Lung (tissue), 11 donors: ENCODE measurements at regions not wholly inside any gene's neighbourhood (a gene's known extent, or its start where the extent isn't known, plus 50 kb on each side); places are given as distances from the start of the nearest gene placed in this dataset.
"Not testable (repeated sequence)": the region's sequence is repeated elsewhere in the genome, so short reads cannot be mapped to it uniquely, and the experiment has no call there.

Source experiments
- ATAC-seq: fragments of 200-7000 bp; cut with Tn5 transposase; one replicate; pipeline ENCODE4 v1.9.1; 2020; ENCODE audit warnings: moderate number of reproducible peaks; ENCODE audit not compliant: insufficient read depth, low FRiP score
- DNase-seq, 3 donors: peaks; one replicate each; pipeline ENCODE4 v3.0.0-alpha.2; 2013 to 2017
- H3K27ac ChIP-seq, 2 donors: one replicate each; pipeline ENCODE4 v1.5.1; 2013; ENCODE audit warnings: mild to moderate bottlenecking in 2 of 2, moderate library complexity in 2 of 2, control low read depth in 1 of 2, inconsistent platforms in 1 of 2, low read depth in 1 of 2, low read length in 1 of 2
- H3K27me3 ChIP-seq, 3 donors: one replicate each; pipeline ENCODE4 v1.5.1; 2013; ENCODE audit warnings: low read length in 2 of 3; ENCODE audit not compliant: control insufficient read depth in 3 of 3, insufficient read depth in 3 of 3
- H3K36me3 ChIP-seq, 4 donors: one replicate each; pipeline ENCODE4 v1.5.1; 2013; ENCODE audit warnings: low read length in 4 of 4, mild to moderate bottlenecking in 1 of 4, moderate library complexity in 1 of 4; ENCODE audit not compliant: control insufficient read depth in 4 of 4, insufficient read depth in 4 of 4
- H3K4me1 ChIP-seq, 5 donors: one replicate each; pipeline ENCODE4 v1.5.1; 2013; ENCODE audit warnings: low read length in 5 of 5, mild to moderate bottlenecking in 2 of 5, moderate library complexity in 1 of 5; ENCODE audit not compliant: control insufficient read depth in 5 of 5, insufficient read depth in 5 of 5
- H3K4me3 ChIP-seq: one replicate; pipeline ENCODE4 v1.5.1; 2013; ENCODE audit warnings: mild to moderate bottlenecking, control low read depth, moderate library complexity
- H3K9ac ChIP-seq, 2 donors: one replicate each; pipeline ENCODE4 v1.5.1; 2013; ENCODE audit warnings: low read length in 2 of 2, control low read depth in 1 of 2; ENCODE audit not compliant: insufficient read depth in 1 of 2
- H3K9me3 ChIP-seq, 4 donors: one replicate each; pipeline ENCODE4 v1.5.1; 2013; ENCODE audit warnings: low read length in 3 of 4, mild to moderate bottlenecking in 1 of 4, moderate library complexity in 1 of 4; ENCODE audit not compliant: control insufficient read depth in 4 of 4, insufficient read depth in 3 of 4
- CTCF ChIP-seq: IDR thresholded peaks from 2 replicates; pipeline ENCODE4 v1.5.1; 2012; ENCODE audit warnings: mild to moderate bottlenecking; ENCODE audit errors: control extremely low read depth, extremely low read depth
- WGBS, 2 donors: extraction: QIAGEN DNeasy Blood & Tissue Kit; methylation state at CpG; one replicate each; pipeline ENCODE4 v1.1.7; 2013; 5-methylcytosine and 5-hydroxymethylcytosine counted together
- donor health status: control.
- donor health status: control.
- donor health status: Bipolar disorder and iron deficiency.
- donor health status: healthy.
- donor health status: DM: yes; HTN: yes; CAD: no.

GRCh38 chr5:172533399-172534228 is 79.3 kb upstream of the SH3PXD2B start:
- Histone ChIP-seq H3K36me3 (no peaks in the 10 kb centered on the region), H3K4me1 (peaks cover 0 to 10% (median 0%) of the 10 kb centered on the region in 5 donors), H3K9me3 (peaks cover 0 to 3% (median 0%) of the 10 kb centered on the region in 4 donors), H3K4me3 (no peak overlapping the region), H3K27me3 (no peaks in the 10 kb centered on the region), H3K9ac (no peak overlapping the region), H3K27ac (peak overlapping the region; percentile 37 to 49)
- DNase-seq (no peak), ATAC-seq (no peak)
- TF ChIP-seq CTCF: no peak
- WGBS, 2 donors: 50 to 75% methylated on average over 12 of the region's 12 CpGs

GRCh38 chr5:172533058-172533398 is 78.7 kb upstream of the SH3PXD2B start:
- no peaks in the 10 kb centered on the region for H3K27me3 ChIP-seq
- ATAC-seq: no peak
- peaks cover 0 to 10% (median 0%) of the 10 kb centered on the region in 5 donors for H3K4me1 ChIP-seq
- no peak for DNase-seq
- no peaks in the 10 kb centered on the region for H3K36me3 ChIP-seq
- peak overlapping the region in 1 of 2 donors; percentile 49 for H3K27ac ChIP-seq
- no peak for TF ChIP-seq CTCF
- peaks cover 0 to 3% (median 0%) of the 10 kb centered on the region in 4 donors for H3K9me3 ChIP-seq
- H3K9ac ChIP-seq: no peak overlapping the region
- no peak overlapping the region for H3K4me3 ChIP-seq
- 83 to 88% methylated on average over 10 of the region's 10 CpGs for WGBS, 2 donors

GRCh38 chr5:172532439-172532838 is 78.1 kb upstream of the SH3PXD2B start:
- not testable (repeated sequence) for H3K4me1 ChIP-seq, ATAC-seq, DNase-seq, H3K27ac ChIP-seq, H3K9me3 ChIP-seq, H3K27me3 ChIP-seq, H3K4me3 ChIP-seq, H3K36me3 ChIP-seq, H3K9ac ChIP-seq
- 93% methylated on average over 8 of the region's 8 CpGs for WGBS, 2 donors

GRCh38 chr5:172531704-172532026 is 77.3 kb upstream of the SH3PXD2B start:
- no peaks in the 10 kb centered on the region for H3K27me3 ChIP-seq
- no peak for ATAC-seq
- peaks cover 0 to 10% (median 0%) of the 10 kb centered on the region in 5 donors for H3K4me1 ChIP-seq
- H3K4me3 ChIP-seq: no peak overlapping the region
- TF ChIP-seq CTCF: no peak
- no peaks in the 10 kb centered on the region for H3K36me3 ChIP-seq
- no peak for DNase-seq
- 89 to 100% methylated on average over 2 of the region's 2 CpGs for WGBS, 2 donors
- peaks cover 0 to 3% (median 0%) of the 10 kb centered on the region in 4 donors for H3K9me3 ChIP-seq
- H3K27ac ChIP-seq: no peak overlapping the region
- no peak overlapping the region for H3K9ac ChIP-seq
